ENCODE measurements at regions not wholly inside any gene's neighbourhood (a gene's known extent, or its start where the extent isn't known, plus 50 kb on each side); places are given as distances from the start of the nearest gene placed in this dataset.

- H4K20me1 ChIP-seq (ENCODE audit: control insufficient read depth, insufficient read depth, low read depth, low read length): no peaks in the 10 kb centered on the region
- no peaks in the 10 kb centered on the region for H3K4me1 ChIP-seq (ENCODE audit: control insufficient read depth, low read length)
- TF ChIP-seq CTCF (IDR thresholded peaks at IDR 0.05; ENCODE audit: low read depth, low read length, poor library complexity, severe bottlenecking) (no peak), EZH2phosphoT487 (IDR thresholded peaks at IDR 0.05; ENCODE audit: borderline replicate concordance, low read length) (no peak)
- no peaks in the 10 kb centered on the region for H3K36me3 ChIP-seq (ENCODE audit: control insufficient read depth, low read length)
- H3K79me2 ChIP-seq (ENCODE audit: control insufficient read depth, low read length): no peaks in the 10 kb centered on the region
- H3K27ac ChIP-seq (ENCODE audit: low read depth, low read length): no peak overlapping the region
- H3K4me2 ChIP-seq (ENCODE audit: low read length): no peak overlapping the region
- no peaks in the 10 kb centered on the region for H3F3A ChIP-seq (ENCODE audit: control insufficient read depth, insufficient read depth)
- H3K9me3 ChIP-seq (ENCODE audit: control insufficient read depth, insufficient read depth, low read length): no peaks in the 10 kb centered on the region
- H3K9me2 ChIP-seq (replicated peaks; ENCODE audit: control insufficient read depth, low read length): no peaks in the 10 kb centered on the region
- H3K4me3 ChIP-seq (ENCODE audit: low read length): no peak overlapping the region
- H3K27me3 ChIP-seq (ENCODE audit: control insufficient read depth, low read length): no peaks in the 10 kb centered on the region; the same call in 1 of the 2 replicates
Observed at GRCh38 chr10:91689731-91690168, 56.9 kb upstream of the PPP1R3C start.

GRCh38 chr10:91684841-91685240 lies 52.0 kb upstream of the PPP1R3C start:
- peaks cover 2% of the 10 kb centered on the region for H3K27me3 ChIP-seq (ENCODE audit: control insufficient read depth, low read length)
- H3K9me2 ChIP-seq (replicated peaks; ENCODE audit: control insufficient read depth, low read length): no peaks in the 10 kb centered on the region
- TF ChIP-seq EZH2phosphoT487 (IDR thresholded peaks at IDR 0.05; ENCODE audit: borderline replicate concordance, low read length) (no peak), CTCF (IDR thresholded peaks at IDR 0.05; ENCODE audit: low read depth, low read length, poor library complexity, severe bottlenecking) (no peak)
- no peaks in the 10 kb centered on the region for H3K4me1 ChIP-seq (ENCODE audit: control insufficient read depth, low read length)
- H3K36me3 ChIP-seq (ENCODE audit: control insufficient read depth, low read length): no peaks in the 10 kb centered on the region
- no peak overlapping the region for H3K27ac ChIP-seq (ENCODE audit: low read depth, low read length)
- no peak overlapping the region for H3K4me3 ChIP-seq (ENCODE audit: low read length)
- H3K4me2 ChIP-seq (ENCODE audit: low read length): no peak overlapping the region
- H3K79me2 ChIP-seq (ENCODE audit: control insufficient read depth, low read length): no peaks in the 10 kb centered on the region
- H3K9me3 ChIP-seq (ENCODE audit: control insufficient read depth, insufficient read depth, low read length): no peaks in the 10 kb centered on the region
- no peaks in the 10 kb centered on the region for H4K20me1 ChIP-seq (ENCODE audit: control insufficient read depth, insufficient read depth, low read depth, low read length)
- H3F3A ChIP-seq (ENCODE audit: control insufficient read depth, insufficient read depth): no peaks in the 10 kb centered on the region

GRCh38 chr10:91683975-91684374 lies 51.1 kb upstream of the PPP1R3C start:
- Histone ChIP-seq H4K20me1 (ENCODE audit: control insufficient read depth, insufficient read depth, low read depth, low read length) (no peaks in the 10 kb centered on the region), H3K27me3 (ENCODE audit: control insufficient read depth, low read length) (peaks cover 2% of the 10 kb centered on the region), H3K4me1 (ENCODE audit: control insufficient read depth, low read length) (no peaks in the 10 kb centered on the region), H3K36me3 (ENCODE audit: control insufficient read depth, low read length) (no peaks in the 10 kb centered on the region), H3K79me2 (ENCODE audit: control insufficient read depth, low read length) (no peaks in the 10 kb centered on the region), H3K9me3 (ENCODE audit: control insufficient read depth, insufficient read depth, low read length) (no peaks in the 10 kb centered on the region), H3K4me3 (ENCODE audit: low read length) (no peak overlapping the region), H3F3A (ENCODE audit: control insufficient read depth, insufficient read depth) (no peaks in the 10 kb centered on the region), H3K27ac (ENCODE audit: low read depth, low read length) (no peak overlapping the region), H3K9me2 (replicated peaks; ENCODE audit: control insufficient read depth, low read length) (no peaks in the 10 kb centered on the region), H3K4me2 (ENCODE audit: low read length) (no peak overlapping the region)
- TF ChIP-seq EZH2phosphoT487 (IDR thresholded peaks at IDR 0.05; ENCODE audit: borderline replicate concordance, low read length) (no peak), CTCF (IDR thresholded peaks at IDR 0.05; ENCODE audit: low read depth, low read length, poor library complexity, severe bottlenecking) (no peak)

All from DOHH2 (cell line).